Endothelial cell of umbilical vein (primary cell): ENCODE measurements at regions not wholly inside any gene's neighbourhood (a gene's known extent, or its start where the extent isn't known, plus 50 kb on each side); places are given as distances from the start of the nearest gene placed in this dataset.

ENCODE experiments used
- BruUV-seq: library from RNA; stranded (reverse); fragments of 400-500 nt; replicated peaks from 2 replicates; lab custom pipeline; 2021; lab: Mats Ljungman, UMichigan
- CTCF ChIA-PET: fragments of 300-600, 350-600 bp; sonication (Branson Sonifier 250); formaldehyde crosslinking; loops from one replicate; lab custom pipeline; 2021; ENCODE audit warnings: antibody characterized with exemption, inconsistent platforms; lab: Charles Lee
- POLR2A ChIA-PET: fragments of 300-600, 350-600 bp; sonication (Branson Sonifier 250); formaldehyde crosslinking; loops from one replicate; lab custom pipeline; 2021; ENCODE audit warnings: antibody characterized with exemption, inconsistent platforms; lab: Charles Lee
- DNase-seq: peaks from one replicate; pipeline ENCODE4 v3.0.0-alpha.2; 2011; ENCODE audit warnings: low read depth, low spot score
- FAIRE-seq: peaks from 2 replicates; lab custom pipeline; 2011; peaks lifted over from hg19 to GRCh38; lab: Jason Lieb, UNC
- H2AFZ ChIP-seq: 2 replicates; pipeline ENCODE4 v1.6.0; 2012; ENCODE audit warnings: low read depth, low read length, control low read depth, inconsistent platforms
- H3K27ac ChIP-seq: 2 replicates; pipeline ENCODE4 v1.5.1; 2011; ENCODE audit warnings: low read depth, mild to moderate bottlenecking, control low read depth, low read length, moderate library complexity; ENCODE audit not compliant: insufficient read depth
- H3K27me3 ChIP-seq, 2 experiments: 2 replicates each; pipeline versions ENCODE4 v1.6.0 to v1.6.1; 2011; ENCODE audit warnings: low read length in 2 of 2, mixed read lengths in 1 of 2; ENCODE audit not compliant: control insufficient read depth in 2 of 2, insufficient read depth in 2 of 2
- H3K36me3 ChIP-seq, 2 experiments: 2 replicates in 1 of 2; 3 replicates in 1 of 2; pipeline ENCODE4 v1.5.1; 2011; ENCODE audit warnings: low read length in 2 of 2, mild to moderate bottlenecking in 1 of 2, moderate library complexity in 1 of 2; ENCODE audit not compliant: control insufficient read depth in 2 of 2, insufficient read depth in 2 of 2; ENCODE audit errors: extremely low read depth in 1 of 2
- H3K4me1 ChIP-seq: 3 replicates; pipeline ENCODE4 v1.5.1; 2011; ENCODE audit warnings: mild to moderate bottlenecking, low read length; ENCODE audit not compliant: control insufficient read depth, insufficient read depth; ENCODE audit errors: extremely low read depth
- H3K4me2 ChIP-seq: 2 replicates; pipeline ENCODE4 v1.6.1; 2011; ENCODE audit warnings: low read length, control low read depth, mixed read lengths; ENCODE audit not compliant: insufficient read depth
- H3K4me3 ChIP-seq, 3 experiments: fragments of 200-600 bp in 1 of 3; sonication (generic), shearing (Covaris generic) in 1 of 3; replicated peaks in 1 of 3; 2 replicates each; pipeline ENCODE4 v1.5.1; 2011 to 2016; ENCODE audit warnings: control low read depth in 3 of 3, low read length in 3 of 3, mild to moderate bottlenecking in 2 of 3, inconsistent platforms in 1 of 3, low read depth in 1 of 3, moderate library complexity in 1 of 3; ENCODE audit not compliant: insufficient read depth in 1 of 3
- H3K79me2 ChIP-seq: 2 replicates; pipeline ENCODE4 v1.6.0; 2012; ENCODE audit warnings: low read length, inconsistent platforms; ENCODE audit not compliant: control insufficient read depth, insufficient read depth
- H3K9ac ChIP-seq: replicated peaks from 2 replicates; pipeline ENCODE3; 2011; ENCODE audit warnings: low read length, control low read depth; ENCODE audit not compliant: insufficient read depth; ENCODE audit errors: extremely low read depth
- H3K9me1 ChIP-seq: replicated peaks from 3 replicates; pipeline ENCODE4 v1.6.0; 2011; ENCODE audit warnings: mild to moderate bottlenecking, low read length; ENCODE audit not compliant: control insufficient read depth, insufficient read depth; ENCODE audit errors: extremely low read depth
- H3K9me3 ChIP-seq: replicated peaks from 2 replicates; pipeline ENCODE4 v1.5.1; 2012; ENCODE audit warnings: low read length, inconsistent platforms; ENCODE audit not compliant: control insufficient read depth, insufficient read depth
- H4K20me1 ChIP-seq: replicated peaks from 2 replicates; pipeline ENCODE3; 2011; ENCODE audit warnings: mild to moderate bottlenecking, low read length; ENCODE audit not compliant: control insufficient read depth, insufficient read depth; ENCODE audit errors: extremely low read depth
- CTCF ChIP-seq, 2 donors: IDR thresholded peaks; 1 replicate in 1 of 2; 2 replicates in 1 of 2; pipeline ENCODE4 v1.5.1; 2011; ENCODE audit warnings: low read length in 2 of 2, mild to moderate bottlenecking in 2 of 2, moderate library complexity in 2 of 2, control low read depth in 1 of 2, inconsistent platforms in 1 of 2, low read depth in 1 of 2; ENCODE audit not compliant: insufficient read depth in 1 of 2; ENCODE audit errors: extremely low read depth in 1 of 2
- EZH2 ChIP-seq: IDR thresholded peaks from 2 replicates; pipeline ENCODE4 v1.6.1; 2012; ENCODE audit warnings: borderline replicate concordance, low read depth, mild to moderate bottlenecking, moderate library complexity, low read length, inconsistent platforms; ENCODE audit not compliant: severe bottlenecking
- FOS ChIP-seq: IDR thresholded peaks from 2 replicates; pipeline ENCODE4 v1.6.1; 2011; ENCODE audit warnings: mild to moderate bottlenecking, low read length, moderate library complexity, borderline replicate concordance; ENCODE audit not compliant: insufficient read depth
- GATA2 ChIP-seq: IDR thresholded peaks from 2 replicates; pipeline ENCODE4 v1.7.0; 2011; ENCODE audit warnings: low read depth, mild to moderate bottlenecking, moderate library complexity, mixed read lengths, low read length; ENCODE audit not compliant: insufficient read length, insufficient read depth
- JUN ChIP-seq: IDR thresholded peaks from 2 replicates; pipeline ENCODE4 v1.6.1; 2011; ENCODE audit warnings: borderline replicate concordance, low read depth; ENCODE audit not compliant: insufficient read length, insufficient read depth
- MAX ChIP-seq: IDR thresholded peaks from 2 replicates; pipeline ENCODE4 v1.6.1; 2011; ENCODE audit not compliant: insufficient read depth, insufficient read length
- MYC ChIP-seq: IDR thresholded peaks from one replicate; pipeline ENCODE4 v1.6.1; 2011; ENCODE audit warnings: mild to moderate bottlenecking, low read depth, low read length
- POLR2A ChIP-seq: IDR thresholded peaks from 2 replicates; pipeline ENCODE4 v1.6.1; 2012; ENCODE audit warnings: low read depth, mild to moderate bottlenecking, control low read depth, low read length
- POLR2AphosphoS5 ChIP-seq: IDR thresholded peaks from 2 replicates; pipeline ENCODE4 v1.6.1; 2012; ENCODE audit warnings: low read depth, mild to moderate bottlenecking, control low read depth, low read length, moderate library complexity; ENCODE audit not compliant: insufficient read depth
- dilution Hi-C: fragments of 300-500 bp; cut with MboI; formaldehyde crosslinking; loops from one replicate; pipeline ENCODE4 v1.15.0; 2019; ENCODE audit warnings: low sequenced_read_pairs; ENCODE audit not compliant: extremely low pct_ligation_motif_present
- intact Hi-C: fragments of 100-400 bp; cut with micrococcal nuclease; formaldehyde crosslinking; loops from one replicate; pipeline ENCODE4 v1.10.0; 2022

- Histone ChIP-seq H3K9me3 (no peaks in the 10 kb centered on the region), H3K9me1 (no peaks in the 10 kb centered on the region), H3K4me1 (no peaks in the 10 kb centered on the region), H3K36me3 (no peaks in the 10 kb centered on the region), H3K27me3 (no peaks in the 10 kb centered on the region), H3K79me2 (no peaks in the 10 kb centered on the region), H3K4me3 (no peak overlapping the region), H2AFZ (no peak overlapping the region), H4K20me1 (no peaks in the 10 kb centered on the region), H3K9ac (no peak overlapping the region), H3K27ac (no peak overlapping the region), H3K4me2 (no peak overlapping the region)
- dilution Hi-C loops (no loop called here), intact Hi-C loops (no loop called here)
- ChIA-PET POLR2A (no interaction called here), CTCF (no interaction called here)
- DNase-seq (no peak), FAIRE-seq (no peak)
- TF ChIP-seq CTCF (IDR thresholded peaks at IDR 0.05; ENCODE audit: extremely low read depth in 1 of 2, insufficient read depth in 1 of 2, low read depth in 1 of 2, low read length in 2 of 2) (no peak), MAX (no peak), MYC (no peak), FOS (no peak), POLR2A (no peak), POLR2AphosphoS5 (no peak), GATA2 (no peak)
- no TSS peak for BruUV-seq
Measured at GRCh38 chr2:220509966-220510365, 882.5 kb downstream of the SLC4A3 start.

GRCh38 chr2:220510668-220511067 lies 883.2 kb downstream of the SLC4A3 start:
- H3K79me2 ChIP-seq = no peaks in the 10 kb centered on the region
- no peak overlapping the region for H3K4me2 ChIP-seq
- H3K9ac ChIP-seq = no peak overlapping the region
- dilution Hi-C loops (no loop called here), intact Hi-C loops (no loop called here)
- H3K27me3 ChIP-seq = no peaks in the 10 kb centered on the region
- H3K4me3 ChIP-seq = no peak overlapping the region
- H3K27ac ChIP-seq = no peak overlapping the region
- DNase-seq (no peak), FAIRE-seq (no peak)
- no TSS peak for BruUV-seq
- CTCF ChIA-PET = no interaction called here
- no peaks in the 10 kb centered on the region for H4K20me1 ChIP-seq
- TF ChIP-seq CTCF (IDR thresholded peaks at IDR 0.05; ENCODE audit: extremely low read depth in 1 of 2, insufficient read depth in 1 of 2, low read depth in 1 of 2, low read length in 2 of 2) (no peak), EZH2 (no peak), POLR2A (no peak), GATA2 (no peak), JUN (no peak), FOS (no peak), MYC (no peak), MAX (no peak), POLR2AphosphoS5 (no peak)
- POLR2A ChIA-PET = no interaction called here
- H3K36me3 ChIP-seq = no peaks in the 10 kb centered on the region
- no peaks in the 10 kb centered on the region for H3K9me3 ChIP-seq
- no peak overlapping the region for H2AFZ ChIP-seq
- no peaks in the 10 kb centered on the region for H3K9me1 ChIP-seq
- H3K4me1 ChIP-seq = no peaks in the 10 kb centered on the region
